GM12891 (cell line): ENCODE measurements at regions not wholly inside any gene's neighbourhood (a gene's known extent, or its start where the extent isn't known, plus 50 kb on each side); places are given as distances from the start of the nearest gene placed in this dataset.

Experiments
- PAX5 ChIP-seq: IDR thresholded peaks from 2 replicates; pipeline ENCODE4 v1.6.1; 2011; ENCODE audit warnings: low read length, moderate library complexity, mild to moderate bottlenecking; ENCODE audit not compliant: insufficient read depth, severe bottlenecking
- POLR2A ChIP-seq: IDR thresholded peaks from 2 replicates; pipeline ENCODE4 v1.6.1; 2011; ENCODE audit warnings: low read depth, low read length, control low read depth
- POLR2AphosphoS5 ChIP-seq: IDR thresholded peaks from 2 replicates; pipeline ENCODE4 v1.6.1; 2011; ENCODE audit warnings: low read depth, low read length, control low read depth
- SPI1 ChIP-seq: IDR thresholded peaks from 2 replicates; pipeline ENCODE4 v1.6.1; 2011; ENCODE audit warnings: low read depth, low read length, control low read depth
- TAF1 ChIP-seq: IDR thresholded peaks from 2 replicates; pipeline ENCODE4 v1.6.1; 2011; ENCODE audit warnings: low read depth, low read length, control low read depth

DNA sequence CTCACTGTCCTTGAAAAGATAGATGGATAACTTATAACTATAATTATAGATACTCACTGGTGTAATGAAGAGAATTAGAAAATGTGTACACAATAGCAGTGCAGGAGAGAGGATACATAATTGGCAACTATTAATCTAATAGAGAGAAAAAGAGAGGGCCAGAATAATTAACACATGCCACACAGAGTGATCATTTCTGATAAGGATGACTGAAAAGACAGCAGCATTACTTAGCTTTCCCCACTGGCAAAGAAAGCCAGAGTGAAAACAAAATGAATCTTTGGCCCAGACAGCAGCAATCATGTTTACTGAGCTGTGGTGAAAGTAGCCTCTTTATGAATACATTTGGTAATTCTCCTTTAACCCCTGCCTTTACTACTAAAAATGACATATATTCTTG lies 493.3 kb upstream of the ROBO1 start:
- TF ChIP-seq SPI1 (no peak), POLR2AphosphoS5 (no peak), POLR2A (no peak), TAF1 (no peak), PAX5 (no peak)
